ENCODE measurements at regions not wholly inside any gene's neighbourhood (a gene's known extent, or its start where the extent isn't known, plus 50 kb on each side); places are given as distances from the start of the nearest gene placed in this dataset.

- DNase-seq (ENCODE audit: low spot score) (no peak), ATAC-seq (no peak)
- Mint-ChIP-seq H3K4me1 (no peaks in the 10 kb centered on the region), H3K27ac (no peak overlapping the region), H3K27me3 (ENCODE audit: low read depth) (no peaks in the 10 kb centered on the region), H3K9me3 (no peaks in the 10 kb centered on the region), H3K4me3 (no peak overlapping the region), H3K36me3 (no peaks in the 10 kb centered on the region)
- ChIA-PET POLR2A (no interaction called here), CTCF (no interaction called here)
- no peak for TF ChIP-seq ATF6 (CRISPR knock-in tag; IDR thresholded peaks at IDR 0.05)
- TF ChIP-seq E2F1 (CRISPR knock-in tag; IDR thresholded peaks at IDR 0.05) = no peak
- no peak for TF ChIP-seq ZNF232 (CRISPR knock-in tag; IDR thresholded peaks at IDR 0.05)
- no peak for TF ChIP-seq JUN (CRISPR knock-in tag; IDR thresholded peaks at IDR 0.05)
- TF ChIP-seq ZNF138 (CRISPR knock-in tag; conservative IDR thresholded peaks at IDR 0.05) = no peak
- no peak for TF ChIP-seq FOXP4 (CRISPR knock-in tag; IDR thresholded peaks at IDR 0.05)
- TF ChIP-seq NR1H2 (CRISPR knock-in tag; IDR thresholded peaks at IDR 0.05) = no peak
- TF ChIP-seq EMX1 (CRISPR knock-in tag; IDR thresholded peaks at IDR 0.05) = no peak
- no peak for TF ChIP-seq ZNF396 (CRISPR knock-in tag; IDR thresholded peaks at IDR 0.05; ENCODE audit: borderline replicate concordance)
- TF ChIP-seq SMAD4 (CRISPR knock-in tag; IDR thresholded peaks at IDR 0.05) = no peak
- TF ChIP-seq ZBTB43 (CRISPR knock-in tag; IDR thresholded peaks at IDR 0.05) = no peak
- no peak for TF ChIP-seq ZNF423 (CRISPR knock-in tag; IDR thresholded peaks at IDR 0.05)
- TF ChIP-seq USF2 (CRISPR knock-in tag; IDR thresholded peaks at IDR 0.05) = no peak
- TF ChIP-seq PREB (CRISPR knock-in tag; IDR thresholded peaks at IDR 0.05; ENCODE audit: borderline replicate concordance) = no peak
- TF ChIP-seq NR3C1 (CRISPR knock-in tag; conservative IDR thresholded peaks at IDR 0.05; ENCODE audit: low read depth) = no peak
Observed at GRCh38 chr3:74346896-74347295, 267.6 kb downstream of the CNTN3 start.

GRCh38 chr3:74345701-74346100 lies 268.8 kb downstream of the CNTN3 start:
- no peak for ATAC-seq
- H3K4me1 Mint-ChIP-seq = no peaks in the 10 kb centered on the region
- H3K27me3 Mint-ChIP-seq (ENCODE audit: low read depth) = no peaks in the 10 kb centered on the region
- H3K4me3 Mint-ChIP-seq = no peak overlapping the region
- H3K9me3 Mint-ChIP-seq = no peaks in the 10 kb centered on the region
- CTCF ChIA-PET = no interaction called here
- H3K36me3 Mint-ChIP-seq = no peaks in the 10 kb centered on the region
- DNase-seq (ENCODE audit: low spot score) = no peak
- POLR2A ChIA-PET = interaction anchor here (0.5 kb wide), 1 partner anchor 45 kb away, joined by 3 read pairs; no protein-coding TSS in a partner anchor
- no peak overlapping the region for H3K27ac Mint-ChIP-seq
- no peak for TF ChIP-seq ZNF512 (CRISPR knock-in tag; IDR thresholded peaks at IDR 0.05; ENCODE audit: borderline replicate concordance)
- no peak for TF ChIP-seq ATF3 (CRISPR knock-in tag; conservative IDR thresholded peaks at IDR 0.05)
- no peak for TF ChIP-seq ATF1 (CRISPR knock-in tag; IDR thresholded peaks at IDR 0.05)
- TF ChIP-seq ELF4 (CRISPR knock-in tag; IDR thresholded peaks at IDR 0.05; ENCODE audit: low read depth) = no peak
- no peak for TF ChIP-seq FOXP1 (CRISPR knock-in tag; IDR thresholded peaks at IDR 0.05; ENCODE audit: borderline replicate concordance)
- TF ChIP-seq ZNF317 (CRISPR knock-in tag; IDR thresholded peaks at IDR 0.05; ENCODE audit: borderline replicate concordance, low read depth) = no peak
- no peak for TF ChIP-seq TP53 (CRISPR knock-in tag; IDR thresholded peaks at IDR 0.05)
- no peak for TF ChIP-seq FOXK1 (CRISPR knock-in tag; IDR thresholded peaks at IDR 0.05)
